HG02852 (cell line): ENCODE measurements at regions not wholly inside any gene's neighbourhood (a gene's known extent, or its start where the extent isn't known, plus 50 kb on each side); places are given as distances from the start of the nearest gene placed in this dataset.
A peak's percentile ranks its signal among the peaks of the same experiment; 100 is the strongest.
"Not testable (repeated sequence)": the region's sequence is repeated elsewhere in the genome, so short reads cannot be mapped to it uniquely, and the experiment has no call there.

Experiments used
- ATAC-seq: cut with Tn5 transposase; IDR thresholded peaks from one replicate; pipeline ENCODE4 v1.9.1; 2021; ENCODE audit warnings: mild to moderate bottlenecking, moderate library complexity; ENCODE audit not compliant: unreplicated experiment

DNA sequence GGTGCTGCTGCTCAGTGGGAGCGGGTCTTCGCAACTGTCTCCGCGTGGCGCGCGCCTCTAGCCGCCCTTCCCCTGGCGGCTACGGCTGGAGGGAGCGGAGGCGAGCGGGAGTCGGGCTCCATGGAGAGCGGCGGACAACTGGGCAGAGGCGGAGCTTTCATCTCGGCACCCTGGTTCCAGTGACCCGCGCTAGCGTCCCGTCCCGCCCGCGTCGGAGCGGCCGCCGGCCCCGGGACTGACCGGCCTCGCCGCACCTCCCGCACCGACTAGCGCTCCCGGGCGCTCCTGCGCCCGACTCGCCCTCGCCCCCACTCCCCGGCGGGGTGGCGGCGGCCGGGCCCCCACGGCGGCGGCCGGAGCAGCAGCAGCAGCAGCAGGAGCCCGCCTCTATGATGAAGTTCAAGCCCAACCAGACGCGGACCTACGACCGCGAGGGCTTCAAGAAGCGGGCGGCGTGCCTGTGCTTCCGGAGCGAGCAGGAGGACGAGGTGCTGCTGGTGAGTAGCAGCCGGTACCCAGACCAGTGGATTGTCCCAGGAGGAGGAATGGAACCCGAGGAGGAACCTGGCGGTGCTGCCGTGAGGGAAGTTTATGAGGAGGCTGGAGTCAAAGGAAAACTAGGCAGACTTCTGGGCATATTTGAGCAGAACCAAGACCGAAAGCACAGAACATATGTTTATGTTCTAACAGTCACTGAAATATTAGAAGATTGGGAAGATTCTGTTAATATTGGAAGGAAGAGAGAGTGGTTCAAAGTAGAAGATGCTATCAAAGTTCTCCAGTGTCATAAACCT lies 69.2 kb upstream of the NOTCH2NLA start:
- ATAC-seq = peak; percentile 45

DNA sequence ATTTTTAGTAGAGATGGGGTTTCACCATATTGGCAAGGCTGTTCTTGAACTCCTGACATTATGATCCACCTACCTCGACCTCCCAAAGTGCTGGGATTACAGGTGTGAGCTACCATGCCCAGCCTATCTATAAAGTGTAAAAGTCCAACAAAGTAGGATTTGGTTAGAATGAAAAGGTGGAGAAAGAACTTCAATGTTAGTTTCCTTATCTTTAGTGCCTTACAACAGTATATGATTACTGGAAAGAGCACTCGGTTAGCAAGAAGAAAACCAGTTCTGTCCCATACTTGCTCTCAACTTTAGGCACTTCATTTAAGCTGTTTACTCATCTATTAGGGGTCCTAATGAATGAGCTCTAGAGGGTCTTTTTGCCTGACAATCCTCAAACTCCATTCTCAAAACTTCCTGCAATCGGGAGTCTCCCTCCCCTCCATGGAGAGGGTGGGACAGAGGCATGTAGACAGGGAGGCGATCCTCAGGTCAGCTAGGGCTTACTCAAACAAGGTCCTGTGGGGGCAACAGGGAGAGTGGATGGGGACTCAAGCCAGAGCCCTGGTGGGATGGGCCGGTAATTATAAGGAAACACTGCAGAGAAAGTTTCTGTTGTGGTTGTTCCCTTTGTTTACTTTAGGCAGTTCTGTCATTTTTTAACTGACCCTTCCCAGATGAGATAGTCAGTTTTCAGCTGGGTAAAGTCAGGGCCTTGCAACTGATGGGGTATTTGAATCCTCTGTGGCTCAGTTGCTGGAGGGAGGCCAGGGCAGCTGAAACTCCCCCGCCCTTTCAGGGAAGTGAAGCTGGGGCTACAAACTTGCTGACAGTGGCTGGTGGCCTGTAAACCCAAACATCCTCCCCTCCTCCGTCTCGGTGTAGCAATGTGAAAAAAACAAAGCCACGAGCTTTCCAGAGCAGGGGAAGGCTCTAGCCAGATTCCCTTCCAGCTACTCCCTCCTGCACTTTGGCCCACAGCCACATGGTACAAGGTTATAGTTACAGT lies 64.4 kb upstream of the NOTCH2NLA start:
- ATAC-seq = peak; percentile 56

DNA sequence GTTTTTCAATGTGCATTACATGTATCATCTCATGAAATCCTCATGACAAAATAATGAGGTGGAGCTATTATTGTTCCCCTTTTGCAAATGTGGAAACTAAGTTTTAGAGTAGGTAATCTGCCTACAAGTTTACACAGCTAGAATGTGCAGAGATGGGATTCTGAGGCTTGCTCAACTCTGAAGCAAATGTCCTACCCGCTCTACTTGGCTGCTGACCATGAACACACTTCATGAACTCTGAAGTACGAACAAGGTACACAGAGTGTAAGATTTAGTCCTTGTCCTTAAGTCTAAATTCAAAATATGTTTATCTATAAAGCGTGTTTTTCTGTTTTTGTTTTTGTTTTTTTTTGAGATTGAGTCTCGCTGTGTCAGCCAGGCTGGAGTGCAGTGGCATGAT lies 63.6 kb upstream of the NOTCH2NLA start:
- not testable (repeated sequence) for ATAC-seq

DNA sequence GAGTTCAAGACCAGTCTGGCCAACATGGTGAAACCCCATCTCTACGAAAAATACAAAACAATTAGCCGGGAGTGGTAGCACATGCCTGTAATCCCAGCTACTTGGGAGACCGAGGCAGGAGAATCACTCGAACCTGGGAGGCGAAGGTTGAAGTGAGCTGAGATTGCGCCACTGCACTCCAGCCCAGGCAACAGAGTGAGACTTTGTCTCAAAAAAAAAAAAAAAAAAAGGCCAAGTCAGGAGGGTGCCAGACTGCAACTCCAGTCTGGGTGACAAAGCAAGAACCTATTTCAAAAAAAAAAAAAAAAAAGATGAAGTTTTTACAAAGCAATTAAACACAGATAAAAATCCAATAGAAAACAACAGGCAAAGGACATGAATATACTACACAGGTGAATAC lies 59.1 kb upstream of the NOTCH2NLA start:
- not testable (repeated sequence) for ATAC-seq

DNA sequence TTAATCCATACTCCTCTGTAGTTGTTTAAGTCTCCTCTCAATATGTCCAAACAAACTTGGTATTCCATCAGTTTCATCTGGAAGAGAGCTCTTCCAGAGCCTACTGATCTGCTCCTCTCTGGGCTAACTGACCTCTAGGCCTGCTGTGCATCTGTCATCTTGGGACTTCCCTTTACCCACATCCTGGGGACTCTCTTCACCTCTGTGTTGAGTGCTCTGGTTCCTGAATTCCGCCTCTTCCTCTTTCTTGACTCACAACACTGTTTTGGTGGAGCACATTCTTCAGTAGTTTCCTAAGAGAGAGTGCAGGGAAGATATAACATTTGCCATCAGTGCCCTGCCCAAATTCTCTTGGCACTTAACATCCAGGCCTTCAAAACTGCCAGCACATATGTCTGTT lies 55.9 kb upstream of the NOTCH2NLA start:
- ATAC-seq = peak; percentile 52

DNA sequence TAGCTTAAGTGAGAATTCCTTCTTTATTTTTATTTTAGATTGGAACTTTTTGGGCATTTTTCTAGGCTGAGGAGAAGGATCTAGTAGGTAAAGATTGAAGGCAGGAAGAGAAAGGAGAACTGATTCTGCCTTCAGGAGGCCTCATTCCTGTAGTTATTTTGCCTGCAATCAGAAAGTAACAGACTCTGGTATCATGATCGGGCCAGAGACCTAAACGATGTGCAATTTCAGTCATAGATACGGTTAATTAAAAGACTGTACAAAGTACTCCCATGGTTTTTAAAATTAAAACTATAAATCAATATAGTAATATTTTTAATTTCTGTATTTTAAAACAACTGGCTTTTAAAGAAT lies 54.7 kb upstream of the NOTCH2NLA start:
- peak; percentile 46 for ATAC-seq

DNA sequence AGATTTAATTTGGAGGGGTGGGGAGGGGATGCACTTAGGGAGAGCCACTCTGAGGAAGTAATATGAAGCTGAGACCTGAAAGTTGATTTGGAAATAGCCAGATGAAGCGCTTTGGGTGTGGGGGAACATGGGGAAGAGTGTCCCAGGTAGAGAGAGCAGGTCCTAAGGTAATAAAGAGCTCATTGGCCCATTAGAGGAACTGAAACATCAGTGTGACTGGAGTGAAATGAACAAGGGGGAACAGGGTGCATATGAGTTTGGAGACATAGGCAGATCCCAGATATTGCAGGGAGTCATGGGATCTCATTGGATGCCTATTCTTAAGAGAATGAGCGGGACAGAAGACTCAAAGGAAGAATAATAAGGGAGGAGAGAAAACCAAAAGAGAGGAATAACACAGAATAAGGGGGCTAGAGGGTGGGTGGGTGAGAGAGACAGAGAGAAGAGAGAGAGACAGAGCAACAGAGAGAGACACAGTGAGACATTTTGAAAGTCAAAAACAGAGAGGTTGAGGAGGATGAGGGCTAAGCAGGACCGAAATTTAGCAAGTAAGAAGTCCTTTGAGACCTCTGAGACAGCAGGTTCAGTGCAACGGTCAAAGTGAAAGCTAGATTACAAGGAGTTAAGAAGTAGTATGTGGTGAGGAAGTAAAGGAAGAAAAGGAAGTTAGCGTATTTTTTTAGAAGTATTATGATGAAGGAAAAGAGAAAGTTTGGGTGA lies 54.1 kb upstream of the NOTCH2NLA start:
- ATAC-seq = peak; percentile 75

DNA sequence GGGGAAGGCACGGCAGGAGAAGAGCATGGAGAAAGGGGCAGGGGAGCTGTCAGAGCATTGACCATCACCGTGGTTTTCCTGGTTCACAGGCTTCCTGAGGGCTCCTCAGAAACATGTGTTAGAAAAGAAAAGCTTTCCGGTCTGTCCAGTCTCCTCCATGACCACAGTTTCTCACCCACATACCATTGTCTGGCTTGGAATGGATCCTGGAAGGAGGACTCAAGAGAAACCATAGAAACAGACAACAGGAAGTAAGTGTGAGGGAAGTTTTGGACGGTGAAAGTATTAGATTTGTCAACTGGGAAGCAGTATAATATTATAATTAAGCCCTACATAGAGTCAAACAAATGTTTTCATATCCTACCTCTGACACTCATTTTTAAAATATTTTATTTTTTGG lies 52.7 kb upstream of the NOTCH2NLA start:
- not testable (repeated sequence) for ATAC-seq

DNA sequence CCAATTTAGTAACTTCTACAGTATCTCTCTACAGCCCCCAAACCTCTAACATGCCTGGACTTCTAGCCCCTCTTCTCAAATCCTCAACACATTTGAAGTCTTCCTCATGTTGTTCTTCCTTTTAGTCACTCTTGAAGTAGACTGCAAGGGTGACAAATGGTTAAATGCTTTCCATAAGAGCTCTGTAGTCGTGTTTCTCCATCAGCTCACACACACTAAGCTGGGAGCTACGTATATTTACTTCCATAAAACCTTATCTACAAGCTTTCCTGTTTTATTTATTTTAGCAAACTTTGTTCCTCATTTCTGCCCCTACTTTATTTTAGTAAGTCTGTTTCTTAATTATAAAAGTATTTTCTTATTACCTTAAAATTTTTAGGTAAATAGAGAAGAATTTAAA lies 49.9 kb upstream of the NOTCH2NLA start:
- not testable (repeated sequence) for ATAC-seq
